ENCODE measurements at regions not wholly inside any gene's neighbourhood (a gene's known extent, or its start where the extent isn't known, plus 50 kb on each side); places are given as distances from the start of the nearest gene placed in this dataset.

DNA sequence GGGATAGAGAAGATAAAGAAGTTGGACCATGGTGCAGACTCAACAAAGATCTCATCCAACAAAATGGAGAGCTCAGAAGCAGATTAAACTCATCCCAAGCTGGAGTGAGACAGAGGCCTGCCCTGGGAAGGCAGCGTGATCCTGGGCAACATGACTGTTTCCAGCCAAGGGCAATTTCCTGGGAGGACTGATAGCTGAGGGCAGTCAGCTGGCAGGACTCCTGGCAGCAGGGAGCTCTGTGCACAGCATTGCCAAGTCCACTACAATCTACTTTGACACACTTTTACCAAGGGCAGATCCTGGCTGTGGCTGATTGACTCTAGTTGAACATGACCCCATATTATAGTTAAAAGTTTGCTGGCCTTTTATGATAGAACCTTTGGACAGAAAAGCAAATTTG is 357.3 kb upstream of the RASGEF1B start:
- Histone ChIP-seq H3K27me3 (no peaks in the 10 kb centered on the region), H3K9me3 (no peaks in the 10 kb centered on the region), H3K27ac (replicated peaks in 1 of 4) (no peak overlapping the region), H3K4me3 (no peak overlapping the region), H3K4me1 (no peaks in the 10 kb centered on the region), H3K36me3 (no peaks in the 10 kb centered on the region)
- TF ChIP-seq POLR2A (IDR thresholded peaks at IDR 0.05; ENCODE audit: low read depth) (no peak), POLR2AphosphoS5 (IDR thresholded peaks at IDR 0.05) (no peak), EP300 (IDR thresholded peaks at IDR 0.05) (no peak)
- TF ChIP-seq, protein P1, sequence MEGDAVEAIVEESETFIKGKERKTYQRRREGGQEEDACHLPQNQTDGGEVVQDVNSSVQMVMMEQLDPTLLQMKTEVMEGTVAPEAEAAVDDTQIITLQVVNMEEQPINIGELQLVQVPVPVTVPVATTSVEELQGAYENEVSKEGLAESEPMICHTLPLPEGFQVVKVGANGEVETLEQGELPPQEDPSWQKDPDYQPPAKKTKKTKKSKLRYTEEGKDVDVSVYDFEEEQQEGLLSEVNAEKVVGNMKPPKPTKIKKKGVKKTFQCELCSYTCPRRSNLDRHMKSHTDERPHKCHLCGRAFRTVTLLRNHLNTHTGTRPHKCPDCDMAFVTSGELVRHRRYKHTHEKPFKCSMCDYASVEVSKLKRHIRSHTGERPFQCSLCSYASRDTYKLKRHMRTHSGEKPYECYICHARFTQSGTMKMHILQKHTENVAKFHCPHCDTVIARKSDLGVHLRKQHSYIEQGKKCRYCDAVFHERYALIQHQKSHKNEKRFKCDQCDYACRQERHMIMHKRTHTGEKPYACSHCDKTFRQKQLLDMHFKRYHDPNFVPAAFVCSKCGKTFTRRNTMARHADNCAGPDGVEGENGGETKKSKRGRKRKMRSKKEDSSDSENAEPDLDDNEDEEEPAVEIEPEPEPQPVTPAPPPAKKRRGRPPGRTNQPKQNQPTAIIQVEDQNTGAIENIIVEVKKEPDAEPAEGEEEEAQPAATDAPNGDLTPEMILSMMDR (IDR thresholded peaks at IDR 0.05), result no peak
- DNase-seq (ENCODE audit: extremely low spot score), result no peak
- WGBS, result 67% methylated on average over 1 of the region's 1 CpG
- intact Hi-C loops (cut with DNase I), result no loop called here

DNA sequence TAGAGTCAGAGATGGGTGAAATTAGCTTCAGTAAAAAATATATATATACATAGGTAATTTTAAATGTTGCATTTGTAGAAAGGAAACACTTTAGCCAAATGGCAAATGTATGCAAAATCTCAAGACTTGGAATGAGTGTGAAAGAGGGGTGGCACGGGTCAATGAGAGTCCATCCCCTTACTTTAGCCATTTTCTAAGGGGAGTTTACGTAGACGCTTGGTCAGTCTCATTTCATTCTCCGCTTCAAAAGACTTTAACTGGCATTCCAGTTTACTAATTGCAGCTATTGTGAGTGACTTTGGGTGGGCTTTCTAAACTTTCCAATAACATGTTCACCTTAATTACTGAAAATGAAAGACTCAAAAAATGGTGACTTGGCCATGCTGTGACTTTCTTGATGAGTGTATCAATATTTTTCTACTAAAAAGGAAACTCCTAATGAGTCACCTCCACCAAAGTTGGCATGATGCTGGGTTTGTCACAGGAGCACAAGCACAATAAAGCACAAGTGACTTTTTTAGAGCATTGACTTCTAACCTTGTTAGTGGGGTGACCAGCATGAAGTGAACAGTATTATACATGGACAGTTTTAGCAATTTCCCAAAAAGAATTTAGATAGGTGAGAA is 356.0 kb upstream of the RASGEF1B start:
- no peak for DNase-seq (ENCODE audit: extremely low spot score)
- Histone ChIP-seq H3K27ac (replicated peaks in 1 of 4) (no peak overlapping the region), H3K36me3 (no peaks in the 10 kb centered on the region), H3K27me3 (no peaks in the 10 kb centered on the region), H3K9me3 (no peaks in the 10 kb centered on the region), H3K4me1 (no peaks in the 10 kb centered on the region), H3K4me3 (no peak overlapping the region)
- 96% methylated on average over 4 of the region's 4 CpGs for WGBS
- TF ChIP-seq, protein P1 (IDR thresholded peaks at IDR 0.05), result no peak
- TF ChIP-seq EP300 (IDR thresholded peaks at IDR 0.05) (no peak), POLR2A (IDR thresholded peaks at IDR 0.05; ENCODE audit: low read depth) (no peak), POLR2AphosphoS5 (IDR thresholded peaks at IDR 0.05) (no peak)
- intact Hi-C loops (cut with DNase I), result no loop called here

DNA sequence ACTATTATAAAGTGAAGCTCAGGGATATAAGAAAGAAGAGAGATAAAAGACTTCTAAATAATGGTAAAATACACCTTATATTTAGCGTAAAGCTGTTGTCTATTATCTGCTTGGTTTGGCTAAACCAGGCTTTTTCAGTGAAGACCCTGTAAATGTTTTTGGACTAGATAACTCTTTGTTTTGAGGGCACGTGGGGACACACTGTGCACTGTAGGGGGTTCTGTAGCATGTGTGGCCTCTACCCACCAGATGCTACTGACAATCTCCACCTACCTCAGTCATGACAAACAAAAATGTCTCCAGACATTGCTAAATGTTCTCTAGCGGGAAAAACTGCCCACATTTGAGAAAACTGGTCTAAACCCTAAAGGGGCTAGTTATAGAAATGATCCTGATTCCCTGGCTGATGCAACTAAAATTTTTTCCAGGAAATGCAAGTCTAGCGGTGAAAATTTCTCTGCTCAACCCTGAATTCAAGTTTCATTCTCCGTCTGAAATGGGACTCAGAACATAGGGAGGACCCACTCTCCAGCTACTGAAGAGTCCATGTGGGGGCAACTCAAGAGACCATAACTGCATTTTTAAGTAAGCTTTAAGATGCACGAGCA is 355.2 kb upstream of the RASGEF1B start:
- 74% methylated on average over 6 of the region's 6 CpGs for WGBS
- Histone ChIP-seq H3K4me1 (no peaks in the 10 kb centered on the region), H3K27me3 (no peaks in the 10 kb centered on the region), H3K4me3 (no peak overlapping the region), H3K27ac (replicated peaks in 1 of 4) (no peak overlapping the region), H3K9me3 (no peaks in the 10 kb centered on the region), H3K36me3 (no peaks in the 10 kb centered on the region)
- intact Hi-C loops (cut with DNase I), result no loop called here
- no peak for TF ChIP-seq POLR2AphosphoS5 (IDR thresholded peaks at IDR 0.05)
- no peak for TF ChIP-seq EP300 (IDR thresholded peaks at IDR 0.05)
- TF ChIP-seq POLR2A (IDR thresholded peaks at IDR 0.05; ENCODE audit: low read depth), result no peak
- TF ChIP-seq, protein P1 (IDR thresholded peaks at IDR 0.05), result no peak
- no peak for DNase-seq (ENCODE audit: extremely low spot score)

DNA sequence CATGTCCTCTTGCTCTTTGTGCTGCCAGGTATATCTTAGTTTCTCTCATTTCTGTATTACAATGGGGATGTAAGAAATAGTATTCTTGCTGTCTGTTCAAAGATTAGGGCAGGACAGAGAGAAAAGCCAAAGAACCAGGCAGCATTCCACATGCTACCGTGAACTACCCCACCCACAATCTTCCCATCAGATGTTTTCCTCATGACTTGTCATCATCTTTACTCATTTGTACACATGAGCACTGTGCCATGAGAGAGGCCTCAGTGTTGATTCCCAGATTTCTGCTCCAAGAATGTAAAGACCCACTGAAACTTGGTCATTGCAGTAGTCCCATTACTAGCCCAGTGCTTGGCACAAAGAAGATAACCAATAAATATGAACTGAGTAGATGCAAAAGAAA is 354.6 kb upstream of the RASGEF1B start:
- Histone ChIP-seq H3K27ac (replicated peaks in 1 of 4) (no peak overlapping the region), H3K9me3 (no peaks in the 10 kb centered on the region), H3K36me3 (no peaks in the 10 kb centered on the region), H3K4me3 (no peak overlapping the region), H3K27me3 (no peaks in the 10 kb centered on the region), H3K4me1 (no peaks in the 10 kb centered on the region)
- intact Hi-C loops (cut with DNase I), result no loop called here
- WGBS, result 85% methylated on average over 1 of the region's 1 CpG
- TF ChIP-seq EP300 (IDR thresholded peaks at IDR 0.05), result no peak
- TF ChIP-seq POLR2A (IDR thresholded peaks at IDR 0.05; ENCODE audit: low read depth), result no peak
- TF ChIP-seq POLR2AphosphoS5 (IDR thresholded peaks at IDR 0.05), result no peak
- TF ChIP-seq, protein P1 (IDR thresholded peaks at IDR 0.05), result no peak
- DNase-seq (ENCODE audit: extremely low spot score), result no peak
